ENCODE measurements at regions not wholly inside any gene's neighbourhood (a gene's known extent, or its start where the extent isn't known, plus 50 kb on each side); places are given as distances from the start of the nearest gene placed in this dataset.

GRCh38 chr2:20540587-20541293 is 93.9 kb downstream of the RHOB start:
- no peaks in the 10 kb centered on the region for H3K27me3 ChIP-seq
- no peaks in the 10 kb centered on the region for H3K9me3 ChIP-seq
- H3K36me3 ChIP-seq = no peaks in the 10 kb centered on the region
- no peak for TF ChIP-seq POLR2A (IDR thresholded peaks at IDR 0.05)
- TF ChIP-seq CTCF (IDR thresholded peaks at IDR 0.05) = no peak
- DNase-seq = no peak
- intact Hi-C loops (cut with DNase I) = no loop called here
- 88 to 97% methylated on average over 15 to 16 of the region's 16 CpGs for WGBS, 2 donors
- no peaks in the 10 kb centered on the region for H3K4me1 ChIP-seq
- no peak overlapping the region for H3K4me3 ChIP-seq (replicated peaks in 1 of 3)
- H3K27ac ChIP-seq = no peak overlapping the region

- intact Hi-C loops (cut with DNase I) = no loop called here
- Histone ChIP-seq H3K27me3 (no peaks in the 10 kb centered on the region), H3K9me3 (no peaks in the 10 kb centered on the region), H3K27ac (no peak overlapping the region), H3K36me3 (no peaks in the 10 kb centered on the region), H3K4me3 (replicated peaks in 1 of 3) (no peak overlapping the region), H3K4me1 (no peaks in the 10 kb centered on the region)
- WGBS, 2 donors = 88 to 90% methylated on average over 6 to 7 of the region's 7 CpGs
- DNase-seq = no peak
- TF ChIP-seq CTCF (IDR thresholded peaks at IDR 0.05) (no peak), POLR2A (IDR thresholded peaks at IDR 0.05) (no peak)
Measured at GRCh38 chr2:20541294-20541640, 94.4 kb downstream of the RHOB start.

- TF ChIP-seq POLR2A (IDR thresholded peaks at IDR 0.05) (no peak), CTCF (IDR thresholded peaks at IDR 0.05) (no peak)
- H3K27me3 ChIP-seq = no peaks in the 10 kb centered on the region
- H3K4me3 ChIP-seq (replicated peaks in 1 of 3) = no peak overlapping the region
- no peaks in the 10 kb centered on the region for H3K4me1 ChIP-seq
- no peaks in the 10 kb centered on the region for H3K36me3 ChIP-seq
- intact Hi-C loops (cut with DNase I) = no loop called here
- no peak overlapping the region for H3K27ac ChIP-seq
- no peaks in the 10 kb centered on the region for H3K9me3 ChIP-seq
- DNase-seq = no peak
- WGBS, 2 donors = 93 to 94% methylated on average over 5 of the region's 5 CpGs
Measured at GRCh38 chr2:20541651-20542050, 94.8 kb downstream of the RHOB start.

GRCh38 chr2:20542269-20542668 is 95.4 kb downstream of the RHOB start:
- intact Hi-C loops (cut with DNase I) = no loop called here
- Histone ChIP-seq H3K27ac (no peak overlapping the region), H3K4me3 (replicated peaks in 1 of 3) (no peak overlapping the region), H3K9me3 (no peaks in the 10 kb centered on the region), H3K27me3 (no peaks in the 10 kb centered on the region), H3K4me1 (no peaks in the 10 kb centered on the region), H3K36me3 (no peaks in the 10 kb centered on the region)
- DNase-seq = no peak
- no peak for TF ChIP-seq CTCF (IDR thresholded peaks at IDR 0.05)
- TF ChIP-seq POLR2A (IDR thresholded peaks at IDR 0.05) = no peak
- 89 to 95% methylated on average over 10 to 13 of the region's 13 CpGs for WGBS, 2 donors

- H3K36me3 ChIP-seq = no peaks in the 10 kb centered on the region
- no peak for DNase-seq
- H3K27me3 ChIP-seq = no peaks in the 10 kb centered on the region
- H3K4me1 ChIP-seq = no peaks in the 10 kb centered on the region
- no peaks in the 10 kb centered on the region for H3K9me3 ChIP-seq
- WGBS, 2 donors = 79 to 87% methylated on average over 11 to 13 of the region's 13 CpGs
- H3K4me3 ChIP-seq (replicated peaks in 1 of 3) = no peak overlapping the region
- intact Hi-C loops (cut with DNase I) = no loop called here
- no peak overlapping the region for H3K27ac ChIP-seq
- TF ChIP-seq CTCF (IDR thresholded peaks at IDR 0.05) (no peak), POLR2A (IDR thresholded peaks at IDR 0.05) (no peak)
Measured at GRCh38 chr2:20542746-20543468, 96.0 kb downstream of the RHOB start.

Measured in thyroid gland (tissue), 4 donors.